OCI-LY7 (cell line): ENCODE measurements at regions not wholly inside any gene's neighbourhood (a gene's known extent, or its start where the extent isn't known, plus 50 kb on each side); places are given as distances from the start of the nearest gene placed in this dataset.

ENCODE experiments used
- CTCF ChIP-seq: fragments of 200-600 bp; sonication (generic); conservative IDR thresholded peaks from 2 replicates; pipeline ENCODE4 v1.5.1; 2014; ENCODE audit warnings: mild to moderate bottlenecking, antibody characterized with exemption, low read length, moderate library complexity, mixed read lengths
- EZH2phosphoT487 ChIP-seq: fragments of 200-600 bp; sonication (generic); IDR thresholded peaks from 2 replicates; pipeline ENCODE4 v1.6.1; 2018; ENCODE audit warnings: low read depth, borderline replicate concordance, mild to moderate bottlenecking, mixed run types, antibody characterized with exemption, low read length, moderate library complexity, mixed read lengths

DNA sequence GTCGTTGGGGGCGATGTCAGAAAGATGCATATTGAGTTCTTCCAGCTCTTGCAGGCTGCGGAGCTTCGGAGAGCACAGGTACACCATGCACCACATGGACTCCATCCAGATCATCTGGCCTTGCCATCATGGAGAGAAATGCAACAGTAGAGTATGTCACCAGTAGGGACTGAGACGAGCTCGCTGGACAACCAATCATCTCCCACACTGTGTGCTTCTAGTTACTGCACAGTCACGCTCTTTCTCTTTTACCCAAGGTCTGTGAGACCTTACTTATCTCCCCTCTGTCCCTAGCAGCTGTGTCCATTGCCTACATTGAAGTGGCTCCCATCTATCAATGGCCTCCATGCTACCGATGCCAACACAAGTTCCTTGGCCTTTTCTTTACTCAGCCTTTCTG is 90.5 kb downstream of the C13orf42 start:
- TF ChIP-seq CTCF (no peak), EZH2phosphoT487 (no peak)
